NCI-H146 (cell line): ENCODE measurements at regions not wholly inside any gene's neighbourhood (a gene's known extent, or its start where the extent isn't known, plus 50 kb on each side); places are given as distances from the start of the nearest gene placed in this dataset.
"Not testable (repeated sequence)": the region's sequence is repeated elsewhere in the genome, so short reads cannot be mapped to it uniquely, and the experiment has no call there.

Experiments used
- DNase-seq: peaks from one replicate; lab custom pipeline; 2025; lab: John Stamatoyannopoulos, UW

- peak; percentile 18 for DNase-seq
Observed at GRCh38 chr6:112879920-112880413, 532.8 kb downstream of the RFPL4B start.

GRCh38 chr6:112881027-112881426 is 533.9 kb downstream of the RFPL4B start:
- no peak for DNase-seq

GRCh38 chr6:112881828-112882780 is 535.0 kb downstream of the RFPL4B start:
- no peak for DNase-seq

- no peak for DNase-seq
Observed at GRCh38 chr6:112883095-112883494, 536.0 kb downstream of the RFPL4B start.

GRCh38 chr6:112886415-112886814 is 539.3 kb downstream of the RFPL4B start:
- no peak for DNase-seq

GRCh38 chr6:112887424-112887823 is 540.3 kb downstream of the RFPL4B start:
- not testable (repeated sequence) for DNase-seq

- DNase-seq = peak; percentile 75
Observed at GRCh38 chr6:112899541-112899940, 552.4 kb downstream of the RFPL4B start.

- no peak for DNase-seq
Observed at GRCh38 chr6:112903361-112903760, 556.2 kb downstream of the RFPL4B start.

- DNase-seq = peak; percentile 24
Observed at GRCh38 chr6:112906726-112907125, 559.6 kb downstream of the RFPL4B start.

GRCh38 chr6:112909781-112910180 is 562.7 kb downstream of the RFPL4B start:
- DNase-seq = no peak

GRCh38 chr6:112910256-112910655 is 563.1 kb downstream of the RFPL4B start:
- DNase-seq = no peak

GRCh38 chr6:112911959-112912358 is 564.8 kb downstream of the RFPL4B start:
- DNase-seq = no peak

- no peak for DNase-seq
Observed at GRCh38 chr6:112912416-112913101, 565.4 kb downstream of the RFPL4B start.

GRCh38 chr6:112919744-112920143 is 572.6 kb downstream of the RFPL4B start:
- not testable (repeated sequence) for DNase-seq

GRCh38 chr6:112920994-112921393 is 573.9 kb downstream of the RFPL4B start:
- DNase-seq = no peak

- no peak for DNase-seq
Observed at GRCh38 chr6:112923940-112924587, 576.9 kb downstream of the RFPL4B start.

- DNase-seq = no peak
Observed at GRCh38 chr6:112925702-112926101, 578.6 kb downstream of the RFPL4B start.

GRCh38 chr6:112927641-112928320 is 580.7 kb downstream of the RFPL4B start:
- DNase-seq = no peak

- DNase-seq = no peak
Observed at GRCh38 chr6:112929641-112930040, 582.5 kb downstream of the RFPL4B start.

- DNase-seq = no peak
Observed at GRCh38 chr6:112931832-112932231, 584.7 kb downstream of the RFPL4B start.

GRCh38 chr6:112933947-112934346 is 586.8 kb downstream of the RFPL4B start:
- DNase-seq = no peak
